CD14-positive monocyte (primary cell): ENCODE measurements at regions not wholly inside any gene's neighbourhood (a gene's known extent, or its start where the extent isn't known, plus 50 kb on each side); places are given as distances from the start of the nearest gene placed in this dataset.
"Not testable (repeated sequence)": the region's sequence is repeated elsewhere in the genome, so short reads cannot be mapped to it uniquely, and the experiment has no call there.

ENCODE experiments used
- DNase-seq, 3 donors: peaks; one replicate each; pipeline ENCODE4 v3.0.0-alpha.2; 2011 to 2022
- H2AFZ ChIP-seq: 2 replicates; pipeline ENCODE4 v1.6.0; 2012; ENCODE audit warnings: mild to moderate bottlenecking, low read depth, low read length, inconsistent platforms; ENCODE audit not compliant: insufficient read depth, poor library complexity, severe bottlenecking
- H3K27ac ChIP-seq, 2 donors: 1 replicate in 1 of 2; 2 replicates in 1 of 2; pipeline ENCODE4 v1.5.1; 2012 to 2013; ENCODE audit warnings: low read length in 2 of 2, control low read depth in 1 of 2, inconsistent platforms in 1 of 2, low read depth in 1 of 2, mild to moderate bottlenecking in 1 of 2
- H3K27me3 ChIP-seq, 2 donors: one replicate each; pipeline versions ENCODE4 v1.6.0 to v1.6.1; 2011 to 2013; ENCODE audit warnings: low read length in 2 of 2; ENCODE audit not compliant: control insufficient read depth in 2 of 2, insufficient read depth in 2 of 2
- H3K36me3 ChIP-seq, 2 donors: replicated peaks in 1 of 2; 1 replicate in 1 of 2; 2 replicates in 1 of 2; pipeline versions ENCODE4 v1.5.1 to v1.6.1; 2012 to 2013; ENCODE audit warnings: low read length in 2 of 2, control low read depth in 1 of 2, inconsistent platforms in 1 of 2, mild to moderate bottlenecking in 1 of 2; ENCODE audit not compliant: insufficient read depth in 2 of 2, control insufficient read depth in 1 of 2
- H3K4me1 ChIP-seq, 2 donors: 1 replicate in 1 of 2; 2 replicates in 1 of 2; pipeline versions ENCODE4 v1.5.1 to v1.6.1; 2012 to 2013; ENCODE audit warnings: low read length in 2 of 2, control low read depth in 1 of 2, inconsistent platforms in 1 of 2, mild to moderate bottlenecking in 1 of 2, moderate library complexity in 1 of 2; ENCODE audit not compliant: insufficient read depth in 2 of 2, control insufficient read depth in 1 of 2
- H3K4me2 ChIP-seq: replicated peaks from 2 replicates; pipeline ENCODE3; 2012; ENCODE audit warnings: low read length, moderate library complexity, mild to moderate bottlenecking; ENCODE audit not compliant: poor library complexity, severe bottlenecking; ENCODE audit errors: extremely low read depth
- H3K4me3 ChIP-seq, 3 experiments: fragments of 200-600 bp in 1 of 3; sonication (generic) in 1 of 3; replicated peaks in 1 of 3; 1 replicate in 2 of 3; 2 replicates in 1 of 3; pipeline ENCODE4 v1.5.1; 2011 to 2013; ENCODE audit warnings: low read length in 3 of 3, mild to moderate bottlenecking in 3 of 3, control low read depth in 2 of 3, low read depth in 2 of 3, inconsistent platforms in 1 of 3, moderate library complexity in 1 of 3
- H3K79me2 ChIP-seq: 2 replicates; pipeline ENCODE4 v1.6.0; 2012; ENCODE audit warnings: mild to moderate bottlenecking, control low read depth, inconsistent platforms, low read length, moderate library complexity; ENCODE audit not compliant: insufficient read depth
- H3K9ac ChIP-seq: 2 replicates; pipeline ENCODE4 v1.6.0; 2017; ENCODE audit warnings: low read length, mild to moderate bottlenecking; ENCODE audit not compliant: insufficient read depth, poor library complexity, severe bottlenecking
- H3K9me3 ChIP-seq, 2 donors: replicated peaks in 1 of 2; 1 replicate in 1 of 2; 2 replicates in 1 of 2; pipeline versions ENCODE4 v1.5.1 to v1.6.1; 2012 to 2013; ENCODE audit warnings: low read length in 2 of 2, control low read depth in 1 of 2; ENCODE audit not compliant: control insufficient read depth in 1 of 2, insufficient read depth in 1 of 2
- H4K20me1 ChIP-seq: 2 replicates; pipeline ENCODE4 v1.6.0; 2012; ENCODE audit warnings: mild to moderate bottlenecking, low read length, control low read depth, moderate library complexity; ENCODE audit not compliant: insufficient read depth
- H3K27ac Mint-ChIP-seq, 7 donors: one replicate each; pipeline ENCODE4 v1.8.0; 2020; ENCODE audit warnings: mild to moderate bottlenecking in 7 of 7, mixed read lengths in 7 of 7, moderate library complexity in 6 of 7, inconsistent platforms in 2 of 7
- H3K27me3 Mint-ChIP-seq, 3 donors: one replicate each; pipeline ENCODE4 v1.8.0; 2021 to 2022; ENCODE audit warnings: low read depth in 3 of 3, mild to moderate bottlenecking in 3 of 3, mixed read lengths in 3 of 3, moderate library complexity in 3 of 3, inconsistent platforms in 1 of 3
- H3K36me3 Mint-ChIP-seq, 2 donors: one replicate each; pipeline ENCODE4 v1.8.0; 2020; ENCODE audit warnings: mixed read lengths in 2 of 2, inconsistent platforms in 1 of 2, mild to moderate bottlenecking in 1 of 2
- H3K4me1 Mint-ChIP-seq: one replicate; pipeline ENCODE4 v1.8.0; 2020; ENCODE audit warnings: mild to moderate bottlenecking, mixed read lengths
- H3K4me3 Mint-ChIP-seq, 2 donors: one replicate each; pipeline ENCODE4 v1.8.0; 2020; ENCODE audit warnings: mild to moderate bottlenecking in 2 of 2, mixed read lengths in 2 of 2, moderate library complexity in 1 of 2
- H3K9me3 Mint-ChIP-seq, 7 donors: one replicate each; pipeline ENCODE4 v1.8.0; 2020 to 2022; ENCODE audit warnings: mixed read lengths in 7 of 7, mild to moderate bottlenecking in 6 of 7, moderate library complexity in 6 of 7, inconsistent platforms in 2 of 7
- WGBS: methylation state at CpG from one replicate; pipeline ENCODE4 v1.1.5; 2013; ENCODE audit warnings: missing lambda C conversion rate; ENCODE audit not compliant: insufficient coverage; 5-methylcytosine and 5-hydroxymethylcytosine counted together
- intact Hi-C, 2 donors: fragments of 100-400 bp; cut with micrococcal nuclease; formaldehyde crosslinking; loops; one replicate each; pipeline versions ENCODE4 v1.15.0 to v1.15.1; 2023
- TF ChIP-seq, protein P1 (sequence below): fragments of 200-600 bp; IDR thresholded peaks from one replicate; pipeline ENCODE4 v1.8.0; 2022; ENCODE audit warnings: antibody characterized with exemption, mild to moderate bottlenecking

DNA sequence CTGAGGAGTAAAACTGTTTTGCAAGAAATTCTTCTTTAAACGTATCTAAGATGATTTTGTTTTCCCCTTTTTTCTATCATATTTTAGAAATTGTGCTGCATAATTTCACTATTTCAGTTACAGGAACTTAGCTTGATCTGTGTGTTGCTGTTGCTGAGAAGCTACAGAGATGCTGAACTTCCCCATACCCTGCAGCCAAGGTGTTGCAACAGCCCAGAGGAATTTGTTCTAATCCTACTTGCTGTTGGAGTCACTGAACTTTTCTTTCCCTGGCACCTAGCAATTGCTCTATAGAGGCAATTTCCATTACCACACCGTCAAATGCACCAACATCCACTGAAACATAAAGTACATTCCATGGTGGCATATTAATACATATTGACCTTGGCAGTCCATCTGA lies 617.8 kb upstream of the AMELY start:
- H3K4me3 ChIP-seq: no peak overlapping the region
- intact Hi-C loops: no loop called here
- peak in 1 of 3 donors; percentile 5 for DNase-seq
- no peak overlapping the region for H3K9ac ChIP-seq
- WGBS: no CpG with 5 or more reads among the region's 2 CpGs
- Mint-ChIP-seq H3K36me3 (no peaks in the 10 kb centered on the region), H3K4me1 (peaks cover 5% of the 10 kb centered on the region), H3K27me3 (no peaks in the 10 kb centered on the region), H3K4me3 (no peak overlapping the region), H3K9me3 (peaks cover 0 to 1% (median 0%) of the 10 kb centered on the region in 7 donors), H3K27ac (no peak overlapping the region)
- no peaks in the 10 kb centered on the region for H3K9me3 ChIP-seq
- no peak overlapping the region for H2AFZ ChIP-seq
- no peaks in the 10 kb centered on the region for H3K27me3 ChIP-seq
- no peak overlapping the region for H3K4me2 ChIP-seq
- no peaks in the 10 kb centered on the region for H3K36me3 ChIP-seq
- no peaks in the 10 kb centered on the region for H3K79me2 ChIP-seq
- TF ChIP-seq, protein P1, sequence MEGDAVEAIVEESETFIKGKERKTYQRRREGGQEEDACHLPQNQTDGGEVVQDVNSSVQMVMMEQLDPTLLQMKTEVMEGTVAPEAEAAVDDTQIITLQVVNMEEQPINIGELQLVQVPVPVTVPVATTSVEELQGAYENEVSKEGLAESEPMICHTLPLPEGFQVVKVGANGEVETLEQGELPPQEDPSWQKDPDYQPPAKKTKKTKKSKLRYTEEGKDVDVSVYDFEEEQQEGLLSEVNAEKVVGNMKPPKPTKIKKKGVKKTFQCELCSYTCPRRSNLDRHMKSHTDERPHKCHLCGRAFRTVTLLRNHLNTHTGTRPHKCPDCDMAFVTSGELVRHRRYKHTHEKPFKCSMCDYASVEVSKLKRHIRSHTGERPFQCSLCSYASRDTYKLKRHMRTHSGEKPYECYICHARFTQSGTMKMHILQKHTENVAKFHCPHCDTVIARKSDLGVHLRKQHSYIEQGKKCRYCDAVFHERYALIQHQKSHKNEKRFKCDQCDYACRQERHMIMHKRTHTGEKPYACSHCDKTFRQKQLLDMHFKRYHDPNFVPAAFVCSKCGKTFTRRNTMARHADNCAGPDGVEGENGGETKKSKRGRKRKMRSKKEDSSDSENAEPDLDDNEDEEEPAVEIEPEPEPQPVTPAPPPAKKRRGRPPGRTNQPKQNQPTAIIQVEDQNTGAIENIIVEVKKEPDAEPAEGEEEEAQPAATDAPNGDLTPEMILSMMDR: no peak
- no peak overlapping the region for H3K27ac ChIP-seq
- H4K20me1 ChIP-seq: no peaks in the 10 kb centered on the region
- peaks cover 0 to 8% of the 10 kb centered on the region in 2 donors for H3K4me1 ChIP-seq

DNA sequence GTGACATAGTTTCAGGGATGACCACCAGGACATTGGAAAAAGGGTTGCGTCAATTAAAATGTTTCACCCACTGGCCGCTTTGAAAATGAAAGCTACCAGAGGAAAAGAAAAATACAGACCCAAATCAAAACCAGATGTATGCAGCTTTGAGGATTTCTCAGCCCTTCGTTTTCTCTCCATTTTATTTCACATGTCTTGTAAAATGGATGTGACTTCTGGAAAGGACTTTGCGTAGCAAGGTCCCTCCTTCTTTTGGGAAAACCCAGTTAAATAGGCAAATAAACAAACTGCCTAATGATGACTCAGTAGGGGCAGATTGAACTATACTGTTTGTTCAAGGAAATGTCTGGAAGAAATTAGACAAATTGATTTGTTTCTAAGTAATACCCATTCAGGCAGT lies 616.0 kb upstream of the AMELY start:
- H3K27ac ChIP-seq, H3K4me2 ChIP-seq, H3K4me3 ChIP-seq, H3K36me3 ChIP-seq, H2AFZ ChIP-seq, DNase-seq, H3K27me3 Mint-ChIP-seq, H3K4me1 Mint-ChIP-seq, H3K9me3 Mint-ChIP-seq, H3K4me3 Mint-ChIP-seq, intact Hi-C loops, H3K9me3 ChIP-seq, H3K4me1 ChIP-seq, H3K36me3 Mint-ChIP-seq, H3K27ac Mint-ChIP-seq, H4K20me1 ChIP-seq, H3K79me2 ChIP-seq, H3K9ac ChIP-seq, H3K27me3 ChIP-seq: not testable (repeated sequence)
- no CpG with 5 or more reads among the region's 4 CpGs for WGBS
